GM18499 (cell line): ENCODE measurements at regions not wholly inside any gene's neighbourhood (a gene's known extent, or its start where the extent isn't known, plus 50 kb on each side); places are given as distances from the start of the nearest gene placed in this dataset.
"Not testable (repeated sequence)": the region's sequence is repeated elsewhere in the genome, so short reads cannot be mapped to it uniquely, and the experiment has no call there.

ENCODE experiments used
- ATAC-seq: cut with Tn5 transposase; IDR thresholded peaks from one replicate; pipeline ENCODE4 v1.9.1; 2021; ENCODE audit warnings: moderate number of reproducible peaks; ENCODE audit not compliant: insufficient read depth, unreplicated experiment

GRCh38 chr6:81380718-81381338, 371.7 kb downstream of the TENT5A start:
- ATAC-seq, result no peak

- ATAC-seq, result no peak
Observed at GRCh38 chr6:81376745-81377144, 375.7 kb downstream of the TENT5A start.

GRCh38 chr6:81373414-81373813, 379.1 kb downstream of the TENT5A start:
- ATAC-seq, result no peak

GRCh38 chr6:81371930-81372329, 380.6 kb downstream of the TENT5A start:
- no peak for ATAC-seq

- ATAC-seq, result no peak
Observed at GRCh38 chr6:81366972-81367371, 385.5 kb downstream of the TENT5A start.

GRCh38 chr6:81362246-81362645, 390.2 kb downstream of the TENT5A start:
- ATAC-seq, result no peak

GRCh38 chr6:81353262-81353661, 399.2 kb downstream of the TENT5A start:
- ATAC-seq, result no peak

- not testable (repeated sequence) for ATAC-seq
Observed at GRCh38 chr6:81344026-81344425, 408.5 kb downstream of the TENT5A start.

- no peak for ATAC-seq
Observed at GRCh38 chr6:81340946-81341345, 411.5 kb downstream of the TENT5A start.

GRCh38 chr6:81331526-81331925, 421.0 kb downstream of the TENT5A start:
- no peak for ATAC-seq

- ATAC-seq, result no peak
Observed at GRCh38 chr6:81328700-81329099, 423.8 kb downstream of the TENT5A start.

- ATAC-seq, result no peak
Observed at GRCh38 chr6:81326881-81327561, 425.5 kb downstream of the TENT5A start.

- ATAC-seq, result no peak
Observed at GRCh38 chr6:81309811-81310210, 442.7 kb downstream of the TENT5A start.

- ATAC-seq, result no peak
Observed at GRCh38 chr6:81308577-81309279, 443.8 kb downstream of the TENT5A start.

GRCh38 chr6:81307651-81308214, 444.7 kb downstream of the TENT5A start:
- ATAC-seq, result no peak

GRCh38 chr6:81304466-81304865, 448.0 kb downstream of the TENT5A start:
- no peak for ATAC-seq

- ATAC-seq, result no peak
Observed at GRCh38 chr6:81300961-81301360, 451.5 kb downstream of the TENT5A start.

GRCh38 chr6:81298751-81299150, 453.7 kb downstream of the TENT5A start:
- no peak for ATAC-seq

- no peak for ATAC-seq
Observed at GRCh38 chr6:81295310-81295709, 457.2 kb downstream of the TENT5A start.

GRCh38 chr6:81293896-81294295, 458.6 kb downstream of the TENT5A start:
- ATAC-seq, result no peak

GRCh38 chr6:81289229-81289628, 463.3 kb downstream of the TENT5A start:
- ATAC-seq, result no peak
